ENCODE measurements at regions not wholly inside any gene's neighbourhood (a gene's known extent, or its start where the extent isn't known, plus 50 kb on each side); places are given as distances from the start of the nearest gene placed in this dataset.

- DNase-seq, result no peak
Observed at GRCh38 chr2:5465859-5466258, 226.3 kb upstream of the SOX11 start.

DNA sequence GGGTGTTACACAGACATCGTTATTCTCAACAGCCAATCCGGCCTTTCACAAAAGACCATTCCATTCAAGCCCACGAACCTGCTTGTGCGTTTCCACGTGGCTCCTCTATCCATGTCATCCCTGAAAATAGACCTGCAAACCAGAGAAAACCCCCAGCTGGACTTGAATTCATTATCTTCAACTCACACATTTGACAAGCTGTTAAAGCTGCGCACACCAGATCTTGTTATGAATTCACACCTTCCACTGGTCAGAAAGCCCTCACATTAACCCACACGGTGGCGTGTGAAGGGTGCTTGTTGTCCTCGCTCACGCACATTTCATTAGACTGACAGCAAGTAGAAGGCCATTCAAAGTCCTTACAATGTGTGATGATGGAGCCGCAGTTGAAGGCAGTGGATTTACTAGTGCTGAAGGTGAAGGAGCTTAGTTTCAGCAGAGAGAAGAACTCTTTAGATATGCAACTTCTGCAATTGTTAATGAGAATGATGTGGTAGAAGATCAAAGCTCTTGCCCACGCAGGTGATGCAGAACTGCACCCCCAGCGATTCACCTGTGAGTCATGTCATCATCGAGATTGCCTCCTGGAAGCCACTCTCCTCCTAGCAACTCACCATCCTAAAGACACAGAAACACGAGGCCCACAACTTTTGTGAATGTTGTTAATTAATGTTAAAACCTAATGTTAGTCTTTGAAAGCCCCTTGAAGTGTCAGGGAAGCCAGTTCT lies 224.8 kb upstream of the SOX11 start:
- no peak for DNase-seq

GRCh38 chr2:5472673-5473072 lies 219.5 kb upstream of the SOX11 start:
- DNase-seq, result no peak

- no peak for DNase-seq
Observed at GRCh38 chr2:5473635-5474034, 218.5 kb upstream of the SOX11 start.

DNA sequence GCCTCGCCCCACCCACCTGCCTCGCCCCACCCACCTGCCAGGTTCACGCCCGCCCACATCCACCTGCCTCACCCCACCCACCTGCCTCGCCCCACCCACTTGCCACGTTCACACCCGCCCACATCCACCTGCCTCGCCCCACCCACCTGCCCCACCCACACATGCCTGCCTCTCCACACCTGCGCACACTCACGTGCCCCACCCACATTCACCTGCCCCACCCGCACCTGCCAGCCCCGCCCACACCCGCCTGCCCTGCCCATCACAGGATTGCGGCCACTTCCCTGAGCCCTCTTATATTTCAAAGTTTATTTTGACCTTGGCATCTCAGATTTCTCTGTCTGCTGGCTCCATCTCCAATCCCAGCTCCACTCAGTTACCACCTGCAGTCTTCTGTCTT lies 217.5 kb upstream of the SOX11 start:
- DNase-seq, result no peak

DNA sequence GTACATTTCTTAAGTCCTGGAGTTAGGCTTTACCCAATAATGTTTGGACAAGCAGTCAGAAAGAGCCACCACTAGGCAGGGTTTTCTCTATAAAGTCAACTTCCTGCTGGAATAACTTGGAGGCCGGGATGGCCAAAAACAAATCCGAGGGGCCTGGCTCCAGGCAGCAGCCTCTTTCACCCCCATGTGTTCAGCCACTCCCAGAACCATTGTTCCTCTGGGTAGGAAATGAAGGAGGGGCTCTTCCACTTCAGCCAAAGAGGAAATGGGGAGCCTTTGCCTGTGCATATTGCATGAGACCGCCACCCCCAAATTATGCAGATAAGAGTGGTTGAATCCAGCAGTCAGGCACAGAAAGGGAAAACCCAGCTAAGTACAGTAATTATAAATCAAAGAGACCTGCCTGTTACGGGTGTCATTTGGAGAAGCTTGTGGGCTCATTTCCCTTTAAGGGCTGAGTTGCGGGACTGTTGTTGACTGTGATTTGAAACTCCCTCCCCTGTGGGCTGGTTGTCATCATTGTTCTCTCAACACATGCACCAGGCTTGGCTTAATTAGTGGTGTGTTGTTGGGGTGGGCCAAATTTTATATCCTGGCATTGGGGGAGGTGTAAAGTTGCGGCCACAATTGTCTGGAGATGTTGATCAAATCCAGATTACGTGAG lies 212.8 kb upstream of the SOX11 start:
- DNase-seq, result no peak

- no peak for DNase-seq
Observed at GRCh38 chr2:5482929-5483331, 209.3 kb upstream of the SOX11 start.

DNA sequence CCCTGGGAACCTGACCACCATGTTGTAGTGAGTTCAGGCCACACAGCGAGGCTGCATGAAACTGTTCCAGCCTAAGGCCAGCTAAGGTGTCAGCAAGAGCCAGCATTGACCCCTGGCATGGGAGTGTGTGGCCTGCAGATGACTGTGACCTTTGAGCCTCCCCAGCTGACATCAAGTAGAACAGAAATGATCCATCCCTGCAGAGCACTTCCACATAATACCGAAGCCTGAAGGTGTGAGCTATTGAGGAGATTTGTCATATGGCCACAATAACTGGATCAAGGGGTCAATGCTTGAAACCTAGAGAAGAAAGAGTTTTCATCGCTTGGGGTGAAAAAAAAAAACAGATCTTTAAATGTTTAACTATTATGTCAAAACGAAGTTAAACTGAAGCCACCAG lies 207.3 kb upstream of the SOX11 start:
- no peak for DNase-seq

GRCh38 chr2:5491523-5491922 lies 200.7 kb upstream of the SOX11 start:
- no peak for DNase-seq

- DNase-seq, result no peak
Observed at GRCh38 chr2:5493256-5493655, 198.9 kb upstream of the SOX11 start.

- DNase-seq, result no peak
Observed at GRCh38 chr2:5494212-5494611, 198.0 kb upstream of the SOX11 start.

DNA sequence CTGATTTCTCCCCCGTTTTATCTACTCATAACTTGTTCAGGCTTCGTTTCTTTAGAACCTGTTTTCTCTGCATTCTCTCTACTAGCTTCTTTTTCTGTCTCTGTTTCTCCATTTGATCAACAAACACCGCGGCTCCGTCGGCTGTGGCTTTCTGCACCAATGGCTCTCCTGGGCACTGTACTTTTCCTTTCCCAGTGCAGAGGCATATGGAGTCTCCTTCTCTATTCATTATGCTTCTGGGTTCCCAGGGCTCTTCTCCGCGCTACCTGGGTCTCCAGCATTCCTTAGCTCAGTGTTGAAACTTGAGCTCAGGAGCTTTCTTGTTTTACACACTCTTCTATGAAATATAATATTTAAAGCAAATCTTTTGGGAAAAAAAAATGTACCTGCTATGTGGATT lies 196.6 kb upstream of the SOX11 start:
- no peak for DNase-seq

DNA sequence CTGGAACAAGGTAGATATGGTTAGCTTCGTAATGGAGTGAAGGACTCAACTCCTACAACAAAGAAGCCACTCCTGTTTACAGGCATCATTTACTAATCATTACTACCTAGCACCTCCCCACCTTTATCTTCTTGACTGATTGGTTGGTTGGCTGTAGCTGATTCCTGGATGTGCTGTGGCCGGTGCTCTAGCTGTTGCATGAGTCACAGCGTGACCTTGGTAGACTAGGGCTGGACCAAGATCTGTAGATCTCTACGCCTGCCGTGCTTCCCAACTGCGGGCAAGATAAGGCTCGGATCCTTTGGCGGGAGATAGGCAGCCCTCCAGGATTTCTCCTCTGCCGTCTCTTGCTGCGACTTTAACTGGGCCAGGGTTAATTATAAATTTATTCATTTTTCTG lies 194.3 kb upstream of the SOX11 start:
- DNase-seq, result no peak

DNA sequence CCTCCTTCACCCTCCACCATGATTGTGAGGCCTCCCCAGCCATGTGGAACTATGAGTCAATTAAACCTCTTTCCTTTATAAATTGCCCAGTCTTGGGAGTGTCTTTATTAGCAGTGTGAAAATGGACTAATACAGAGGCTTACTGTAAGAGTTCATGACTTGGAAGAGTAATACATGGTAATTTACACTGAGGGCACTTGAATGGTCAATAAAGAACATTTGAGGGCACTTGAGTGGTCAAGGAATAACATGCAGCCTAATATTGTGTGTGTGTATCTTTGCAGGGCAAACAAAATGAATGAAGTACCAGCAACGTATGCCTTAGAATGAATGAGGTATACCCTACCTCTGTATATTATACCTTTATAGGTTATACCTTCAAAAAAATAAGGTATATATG lies 190.4 kb upstream of the SOX11 start:
- no peak for DNase-seq

DNA sequence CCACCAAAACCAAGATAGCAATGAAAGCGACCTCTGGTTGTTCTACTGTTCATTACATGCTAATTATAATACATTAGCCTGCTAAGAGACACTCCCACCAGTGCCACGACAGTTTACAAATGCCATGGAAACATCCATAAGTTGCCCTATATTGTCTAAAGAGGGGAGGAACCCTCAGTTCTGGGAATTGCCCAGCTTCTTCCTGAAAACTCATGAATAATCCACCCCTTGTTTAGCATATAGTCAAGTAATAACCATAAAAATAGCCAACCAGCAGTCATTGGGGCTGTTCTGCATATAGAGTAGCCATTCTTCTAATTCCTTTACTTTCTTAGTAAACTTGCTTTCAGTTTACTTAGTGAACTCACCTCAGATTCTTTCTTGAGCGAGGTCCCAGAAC lies 189.8 kb upstream of the SOX11 start:
- no peak for DNase-seq

GRCh38 chr2:5504756-5505155 lies 187.4 kb upstream of the SOX11 start:
- no peak for DNase-seq

DNA sequence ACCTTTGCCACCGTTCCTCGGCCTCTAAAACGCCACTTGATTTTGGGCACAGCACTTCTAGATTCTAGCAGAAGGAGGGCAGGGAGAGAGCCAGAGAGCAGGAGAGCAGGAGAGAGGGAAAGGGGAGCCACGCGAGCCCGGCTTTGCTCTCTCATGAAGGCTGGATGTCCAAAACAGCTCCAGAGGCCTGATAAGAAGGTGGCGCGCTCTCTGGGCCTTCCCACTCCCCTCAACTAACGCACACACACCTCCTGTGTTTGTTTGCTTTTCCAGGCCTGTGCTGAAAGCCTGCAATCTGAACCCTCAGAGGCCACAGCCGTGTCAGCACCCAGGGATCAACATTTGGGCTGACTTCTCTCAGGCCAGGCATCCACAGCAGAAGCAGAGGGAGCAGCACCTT lies 184.8 kb upstream of the SOX11 start:
- no peak for DNase-seq

- no peak for DNase-seq
Observed at GRCh38 chr2:5509362-5509761, 182.8 kb upstream of the SOX11 start.

DNA sequence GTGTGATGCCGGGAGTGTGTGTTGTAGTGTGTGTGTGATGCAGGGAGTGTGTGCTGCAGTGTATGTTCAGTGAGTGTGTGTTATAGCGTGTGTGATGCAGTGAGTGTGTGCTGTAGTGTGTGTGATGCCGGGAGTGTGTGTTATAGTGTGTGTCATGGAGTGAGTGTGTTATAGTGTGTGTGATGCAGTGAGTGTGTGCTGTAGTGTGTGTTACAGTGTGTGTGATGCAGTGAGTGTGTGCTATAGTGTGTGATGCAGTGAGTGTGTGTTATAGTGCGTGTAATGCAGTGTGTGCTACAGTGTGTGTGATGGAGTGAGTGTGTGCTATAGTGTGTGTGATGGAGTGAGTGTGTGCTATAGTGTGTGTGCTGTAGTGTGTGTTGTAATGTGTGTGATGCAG lies 182.1 kb upstream of the SOX11 start:
- no peak for DNase-seq

DNA sequence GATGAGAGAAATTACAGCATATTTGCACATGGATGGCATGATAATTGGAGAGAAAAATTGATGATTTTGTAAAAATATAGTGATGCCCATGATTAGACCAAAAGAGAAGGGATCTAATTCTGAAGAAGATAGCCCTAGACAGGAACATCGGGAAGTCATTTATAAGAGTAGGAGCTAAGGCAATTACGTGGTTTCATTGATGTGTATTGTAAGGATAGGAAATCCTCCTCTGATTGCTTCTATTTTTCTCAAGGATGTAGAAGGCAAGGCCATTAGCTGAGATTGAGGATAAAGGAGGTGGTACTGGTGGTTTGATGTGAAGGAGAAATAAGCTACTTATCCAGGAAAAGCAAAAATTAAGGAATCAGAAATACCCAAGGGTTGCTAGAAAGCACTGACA lies 176.5 kb upstream of the SOX11 start:
- DNase-seq, result no peak

GRCh38 chr2:5519286-5519685 lies 172.9 kb upstream of the SOX11 start:
- no peak for DNase-seq

DNA sequence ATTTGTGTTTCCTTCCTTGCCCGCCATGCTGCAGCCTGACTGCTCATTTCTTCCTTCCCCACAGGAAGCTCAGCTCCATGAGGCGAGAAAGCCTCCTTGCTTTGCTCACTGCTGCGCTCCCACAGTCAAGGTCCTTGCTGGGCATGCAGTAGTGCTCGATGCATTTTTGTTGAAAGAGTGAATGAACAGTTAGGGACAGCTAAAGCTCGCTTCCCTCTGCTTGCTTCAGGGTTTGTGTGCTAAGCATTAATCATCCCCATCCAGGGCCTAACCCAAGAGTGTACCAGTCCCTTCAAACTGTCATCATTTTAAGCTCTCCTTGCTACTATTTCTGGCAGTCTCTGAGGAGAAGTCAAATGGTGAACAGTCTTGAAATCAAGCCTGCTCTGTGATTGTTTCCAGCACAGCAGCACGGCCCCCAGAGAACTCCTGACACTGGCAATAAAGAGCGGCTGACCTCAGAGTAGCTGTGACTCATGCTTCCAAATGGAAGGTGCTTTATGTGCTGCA lies 171.7 kb upstream of the SOX11 start:
- no peak for DNase-seq

- DNase-seq, result no peak
Observed at GRCh38 chr2:5521461-5521860, 170.7 kb upstream of the SOX11 start.

GRCh38 chr2:5524551-5524950 lies 167.6 kb upstream of the SOX11 start:
- no peak for DNase-seq

DNA sequence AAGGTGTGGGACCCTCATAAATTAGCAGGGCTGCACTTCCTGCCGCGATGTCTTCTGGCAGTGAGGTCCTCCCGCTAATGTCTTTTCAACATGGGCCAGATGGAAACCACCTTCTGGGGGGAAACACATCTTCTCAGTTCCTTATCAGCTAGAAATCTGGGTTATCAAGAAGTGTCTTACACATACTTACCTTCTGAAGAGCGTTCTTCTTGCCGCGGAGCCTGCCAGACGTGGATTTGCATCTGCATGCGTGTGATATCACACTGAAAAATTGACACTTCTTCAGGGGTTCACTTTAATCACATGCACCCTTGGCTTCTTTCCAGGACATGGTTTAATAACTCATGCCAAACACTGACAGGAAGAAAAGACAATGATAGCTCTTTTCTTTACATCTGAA lies 163.5 kb upstream of the SOX11 start:
- DNase-seq, result no peak

All from activated CD4-positive, CD25-positive, alpha-beta regulatory T cell treated with anti-CD3 and anti-CD28 coated beads, Interleukin-2, amount 50 U/mL, for 72 hours (primary cell).